Mesodermal cell (in vitro differentiated cells): ENCODE measurements at regions not wholly inside any gene's neighbourhood (a gene's known extent, or its start where the extent isn't known, plus 50 kb on each side); places are given as distances from the start of the nearest gene placed in this dataset.
"Not testable (repeated sequence)": the region's sequence is repeated elsewhere in the genome, so short reads cannot be mapped to it uniquely, and the experiment has no call there.

ENCODE experiments used
- H3K27ac ChIP-seq: 2 replicates; pipeline ENCODE4 v1.7.0; 2013; ENCODE audit warnings: mild to moderate bottlenecking, low read depth, low read length, moderate library complexity; ENCODE audit not compliant: severe bottlenecking
- H3K36me3 ChIP-seq: 2 replicates; pipeline ENCODE4 v1.7.1; 2013; ENCODE audit warnings: mild to moderate bottlenecking, low read length, moderate library complexity; ENCODE audit not compliant: control insufficient read depth, insufficient read depth
- H3K4me1 ChIP-seq: one replicate; pipeline ENCODE4 v1.7.1; 2013; ENCODE audit warnings: mild to moderate bottlenecking, low read length; ENCODE audit not compliant: insufficient read depth, control insufficient read depth, poor library complexity, severe bottlenecking
- H3K4me3 ChIP-seq: 2 replicates; pipeline ENCODE4 v1.7.0; 2013; ENCODE audit warnings: low read length, control low read depth, mild to moderate bottlenecking; ENCODE audit not compliant: insufficient read depth, poor library complexity, severe bottlenecking; ENCODE audit errors: extremely low read depth
- H3K9me3 ChIP-seq: 2 replicates; pipeline ENCODE4 v1.7.1; 2013; ENCODE audit warnings: mild to moderate bottlenecking, low read length, moderate library complexity; ENCODE audit not compliant: control insufficient read depth
- WGBS, 2 experiments: methylation state at CpG; one replicate each; pipeline ENCODE4 v1.1.5; 2013; ENCODE audit warnings: missing lambda C conversion rate in 2 of 2; ENCODE audit not compliant: insufficient coverage in 2 of 2; 5-methylcytosine and 5-hydroxymethylcytosine counted together

GRCh38 chr9:129305246-129305645 is 127.2 kb upstream of the IER5L start:
- WGBS, 2 experiments, result 81 to 82% methylated on average over 2 to 4 of the region's 8 CpGs
- Histone ChIP-seq H3K27ac (no peak overlapping the region), H3K36me3 (no peaks in the 10 kb centered on the region)

GRCh38 chr9:129301941-129302340 is 123.9 kb upstream of the IER5L start:
- H3K36me3 ChIP-seq, result no peaks in the 10 kb centered on the region
- H3K9me3 ChIP-seq, result peaks cover 16% of the 10 kb centered on the region
- WGBS, 2 experiments, result 64 to 91% methylated on average over 3 to 4 of the region's 4 CpGs
- no peaks in the 10 kb centered on the region for H3K4me1 ChIP-seq
- no peak overlapping the region for H3K27ac ChIP-seq
- H3K4me3 ChIP-seq, result no peak overlapping the region

More at GRCh38 chr9:129305246-129305645, 127.2 kb upstream of the IER5L start:
- no peak overlapping the region for H3K4me3 ChIP-seq
- no peaks in the 10 kb centered on the region for H3K4me1 ChIP-seq
- peaks cover 16% of the 10 kb centered on the region for H3K9me3 ChIP-seq

- WGBS, 2 experiments, result 100% methylated on average over 1 of the region's 3 CpGs
- not testable (repeated sequence) for H3K4me1 ChIP-seq, H3K27ac ChIP-seq, H3K36me3 ChIP-seq, H3K4me3 ChIP-seq
- H3K9me3 ChIP-seq, result peaks cover 13% of the 10 kb centered on the region
Observed at GRCh38 chr9:129296195-129296594, 118.1 kb upstream of the IER5L start.

GRCh38 chr9:129291041-129291501 is 113.0 kb upstream of the IER5L start:
- Histone ChIP-seq H3K9me3 (peaks cover 7% of the 10 kb centered on the region), H3K36me3 (no peaks in the 10 kb centered on the region), H3K27ac (no peak overlapping the region), H3K4me3 (no peak overlapping the region), H3K4me1 (no peaks in the 10 kb centered on the region)
- WGBS, 2 experiments, result 94 to 98% methylated on average over 5 to 10 of the region's 11 CpGs

GRCh38 chr9:129290606-129291005 is 112.5 kb upstream of the IER5L start:
- peaks cover 7% of the 10 kb centered on the region for H3K9me3 ChIP-seq
- WGBS, 2 experiments, result 93 to 94% methylated on average over 16 of the region's 16 CpGs
- no peak overlapping the region for H3K27ac ChIP-seq
- no peaks in the 10 kb centered on the region for H3K36me3 ChIP-seq
- H3K4me1 ChIP-seq, result no peaks in the 10 kb centered on the region
- no peak overlapping the region for H3K4me3 ChIP-seq

- H3K4me1 ChIP-seq, result no peaks in the 10 kb centered on the region
- H3K36me3 ChIP-seq, result no peaks in the 10 kb centered on the region
- H3K4me3 ChIP-seq, result no peak overlapping the region
- peaks cover 2% of the 10 kb centered on the region for H3K9me3 ChIP-seq
- no peak overlapping the region for H3K27ac ChIP-seq
- WGBS, 2 experiments, result 83 to 100% methylated on average over 2 of the region's 3 CpGs
Observed at GRCh38 chr9:129289883-129290282, 111.8 kb upstream of the IER5L start.

- no peaks in the 10 kb centered on the region for H3K4me1 ChIP-seq
- 91 to 96% methylated on average over 7 to 9 of the region's 13 CpGs for WGBS, 2 experiments
- H3K9me3 ChIP-seq, result no peaks in the 10 kb centered on the region
- H3K4me3 ChIP-seq, result no peak overlapping the region
- no peaks in the 10 kb centered on the region for H3K36me3 ChIP-seq
- no peak overlapping the region for H3K27ac ChIP-seq
Observed at GRCh38 chr9:129289131-129289731, 111.2 kb upstream of the IER5L start.

GRCh38 chr9:129287619-129288305 is 109.7 kb upstream of the IER5L start:
- 68 to 76% methylated on average over 20 to 24 of the region's 24 CpGs for WGBS, 2 experiments
- H3K4me1 ChIP-seq, result no peaks in the 10 kb centered on the region
- no peak overlapping the region for H3K27ac ChIP-seq
- H3K36me3 ChIP-seq, result no peaks in the 10 kb centered on the region
- H3K4me3 ChIP-seq, result no peak overlapping the region
- H3K9me3 ChIP-seq, result no peaks in the 10 kb centered on the region

GRCh38 chr9:129285979-129286772 is 108.1 kb upstream of the IER5L start:
- Histone ChIP-seq H3K36me3 (no peaks in the 10 kb centered on the region), H3K4me1 (no peaks in the 10 kb centered on the region), H3K4me3 (no peak overlapping the region), H3K9me3 (no peaks in the 10 kb centered on the region), H3K27ac (no peak overlapping the region)
- 88 to 90% methylated on average over 19 to 23 of the region's 23 CpGs for WGBS, 2 experiments

GRCh38 chr9:129285382-129285781 is 107.3 kb upstream of the IER5L start:
- WGBS, 2 experiments, result 83 to 100% methylated on average over 2 of the region's 7 CpGs
- Histone ChIP-seq H3K4me1 (no peaks in the 10 kb centered on the region), H3K36me3 (no peaks in the 10 kb centered on the region), H3K9me3 (no peaks in the 10 kb centered on the region), H3K4me3 (no peak overlapping the region), H3K27ac (no peak overlapping the region)
